Heart left ventricle (tissue), 16 donors: ENCODE measurements at regions not wholly inside any gene's neighbourhood (a gene's known extent, or its start where the extent isn't known, plus 50 kb on each side); places are given as distances from the start of the nearest gene placed in this dataset.

Experiments
- ATAC-seq, 4 donors: fragments of 200-7000 bp; cut with Tn5 transposase; one replicate each; pipeline ENCODE4 v1.9.1; 2020 to 2022; ENCODE audit warnings: moderate library complexity in 4 of 4, mild to moderate bottlenecking in 3 of 4, moderate number of reproducible peaks in 1 of 4
- DNase-seq, 5 donors: peaks; one replicate each; pipeline ENCODE4 v3.0.0-alpha.2; 2020
- H3K27ac ChIP-seq, 12 donors: fragments of 200-600 bp; sonication (generic) in 4 of 12; one replicate each; pipeline versions ENCODE4 v1.5.0 to v1.8.0; 2016 to 2022; ENCODE audit warnings: mild to moderate bottlenecking in 2 of 12
- H3K27me3 ChIP-seq, 9 donors: fragments of 200-600 bp; sonication (generic) in 2 of 9; one replicate each; pipeline versions ENCODE4 v1.5.1 to v1.8.0; 2016 to 2022; ENCODE audit warnings: mild to moderate bottlenecking in 3 of 9
- H3K36me3 ChIP-seq, 9 donors: fragments of 200-600 bp; sonication (generic) in 2 of 9; one replicate each; pipeline versions ENCODE4 v1.5.0 to v1.8.0; 2018 to 2022; ENCODE audit warnings: mild to moderate bottlenecking in 2 of 9
- H3K4me1 ChIP-seq, 12 donors: fragments of 200-600 bp; sonication (generic) in 4 of 12; one replicate each; pipeline versions ENCODE4 v1.5.0 to v1.8.0; 2016 to 2022; ENCODE audit warnings: mild to moderate bottlenecking in 3 of 12
- H3K4me3 ChIP-seq, 12 donors: fragments of 200-600 bp; sonication (generic) in 4 of 12; one replicate each; pipeline versions ENCODE4 v1.5.0 to v1.8.0; 2017 to 2022; ENCODE audit warnings: mild to moderate bottlenecking in 9 of 12, moderate library complexity in 4 of 12
- H3K9me3 ChIP-seq, 12 donors: fragments of 200-600 bp; sonication (generic) in 4 of 12; one replicate each; pipeline versions ENCODE4 v1.5.0 to v1.8.0; 2016 to 2022; ENCODE audit warnings: mild to moderate bottlenecking in 1 of 12
- POLR2A ChIP-seq, 2 donors: fragments of 450-650 bp; IDR thresholded peaks; one replicate each; pipeline ENCODE4 v1.6.1; 2017; ENCODE audit warnings: antibody characterized with exemption in 2 of 2, mild to moderate bottlenecking in 2 of 2, moderate library complexity in 2 of 2
- WGBS, 4 donors: extraction: QIAGEN DNeasy Blood & Tissue Kit in 2 of 4; methylation state at CpG; one replicate each; pipeline versions ENCODE4 v1.1.5 to v1.1.7; 2013 to 2018; 5-methylcytosine and 5-hydroxymethylcytosine counted together
- intact Hi-C, 10 donors: fragments of 100-400 bp; cut with DNase I; formaldehyde crosslinking; loops; one replicate each; pipeline versions ENCODE4 v1.11.1 to v1.14.2; 2022
- TF ChIP-seq, protein P1 (sequence below), 12 donors: fragments of 200-600 bp; sonication (generic) in 4 of 12; IDR thresholded peaks; one replicate each; pipeline versions ENCODE4 v1.5.0 to v1.8.0; 2018 to 2022; ENCODE audit warnings: antibody characterized with exemption in 12 of 12, mild to moderate bottlenecking in 5 of 12
- donor health status: ischemic (EF 13 %, LVEDD 7.1; RV severe dilation, severe dysfunction).
- donor health status: healthy with polysubstance abuse.
- donor health status: DM: no; HTN: yes; CAD: no.
- donor health status: DM: no; HTN: no; CAD: no.
- donor health status: ischemic (EF 25% LVEDD 6.9; RV normal size, moderate dysfunction).
- donor health status: ischemic (EF 25% LVEDD 5.7; RV mildly dilated, moderate dysfunction).
- donor health status: healthy.
- donor health status: DM: yes; HTN: yes; CAD: no.
- donor health status: ischemic (EF 35%, LVEDD 5.7; RV mildly dilated, moderate dysfunction).
- donor health status: nonischemic (EF 11% LVEDD 7.7; RV severe dilation, severe dysfunction).
- donor health status: DM: yes; HTN: yes; CAD: no.
- donor health status: PGD.
- donor health status: ischemic (EF 29% LVEDD 5.4; RV normal size, mild dysfunction).
- donor health status: nonischemic (EF 23%, LVEDD 6.1; RV moderate dilation, normal function).

DNA sequence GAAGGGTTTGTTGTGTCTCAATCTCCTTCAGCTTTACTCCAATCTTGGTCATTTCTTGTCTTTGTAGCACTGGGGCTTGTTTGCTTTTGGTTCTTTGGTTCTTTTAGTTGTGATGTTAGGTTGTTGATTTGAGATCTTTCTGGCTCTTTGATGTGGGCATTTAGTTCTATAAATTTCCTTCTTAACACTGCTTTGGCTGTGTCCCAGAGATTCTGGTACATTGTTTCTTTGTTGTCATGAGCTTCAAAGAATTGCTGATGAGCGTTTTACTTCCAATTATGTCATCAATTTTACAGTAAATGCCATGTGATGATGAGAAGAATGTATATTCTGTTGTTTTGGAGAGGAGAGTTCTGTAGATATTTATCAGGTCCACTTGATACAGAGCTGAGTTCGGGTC, 353.3 kb downstream of the MAN2A1 start:
- Histone ChIP-seq H3K4me3 (no peak overlapping the region), H3K36me3 (no peaks in the 10 kb centered on the region), H3K4me1 (no peaks in the 10 kb centered on the region), H3K27ac (no peak overlapping the region), H3K27me3 (peaks cover 0 to 7% (median 0%) of the 10 kb centered on the region in 9 donors), H3K9me3 (peaks cover 0 to 18% (median 3%) of the 10 kb centered on the region in 12 donors)
- TF ChIP-seq, protein P1, sequence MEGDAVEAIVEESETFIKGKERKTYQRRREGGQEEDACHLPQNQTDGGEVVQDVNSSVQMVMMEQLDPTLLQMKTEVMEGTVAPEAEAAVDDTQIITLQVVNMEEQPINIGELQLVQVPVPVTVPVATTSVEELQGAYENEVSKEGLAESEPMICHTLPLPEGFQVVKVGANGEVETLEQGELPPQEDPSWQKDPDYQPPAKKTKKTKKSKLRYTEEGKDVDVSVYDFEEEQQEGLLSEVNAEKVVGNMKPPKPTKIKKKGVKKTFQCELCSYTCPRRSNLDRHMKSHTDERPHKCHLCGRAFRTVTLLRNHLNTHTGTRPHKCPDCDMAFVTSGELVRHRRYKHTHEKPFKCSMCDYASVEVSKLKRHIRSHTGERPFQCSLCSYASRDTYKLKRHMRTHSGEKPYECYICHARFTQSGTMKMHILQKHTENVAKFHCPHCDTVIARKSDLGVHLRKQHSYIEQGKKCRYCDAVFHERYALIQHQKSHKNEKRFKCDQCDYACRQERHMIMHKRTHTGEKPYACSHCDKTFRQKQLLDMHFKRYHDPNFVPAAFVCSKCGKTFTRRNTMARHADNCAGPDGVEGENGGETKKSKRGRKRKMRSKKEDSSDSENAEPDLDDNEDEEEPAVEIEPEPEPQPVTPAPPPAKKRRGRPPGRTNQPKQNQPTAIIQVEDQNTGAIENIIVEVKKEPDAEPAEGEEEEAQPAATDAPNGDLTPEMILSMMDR (IDR thresholded peaks at IDR 0.05): no peak
- no peak for TF ChIP-seq POLR2A (IDR thresholded peaks at IDR 0.05)
- intact Hi-C loops: no loop called here
- ATAC-seq (no peak), DNase-seq (no peak)
- WGBS, 4 donors: 73 to 81% (median 74%) methylated on average over 2 of the region's 2 CpGs

DNA sequence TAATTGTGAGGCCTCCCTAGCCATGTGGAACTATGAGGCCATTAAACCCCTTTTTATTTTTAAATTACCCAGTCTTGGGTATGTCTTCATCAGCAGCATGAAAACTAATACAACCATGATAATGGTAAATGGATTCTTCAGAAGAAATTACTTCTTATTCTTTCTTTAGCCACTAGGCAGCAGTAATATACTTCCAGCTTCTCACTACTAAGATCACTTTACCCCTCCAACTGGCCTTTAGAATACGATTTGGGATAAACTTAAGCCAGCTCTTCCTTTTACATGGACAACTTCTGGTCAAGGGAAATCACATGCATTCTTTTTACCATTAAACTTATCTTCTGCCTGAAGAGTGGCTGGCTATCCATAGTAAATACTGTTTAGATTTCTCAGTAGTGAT, 355.4 kb downstream of the MAN2A1 start:
- Histone ChIP-seq H3K4me1 (no peaks in the 10 kb centered on the region), H3K4me3 (no peak overlapping the region), H3K9me3 (peaks cover 0 to 18% (median 3%) of the 10 kb centered on the region in 12 donors), H3K36me3 (no peaks in the 10 kb centered on the region), H3K27ac (no peak overlapping the region), H3K27me3 (peaks cover 0 to 7% (median 0%) of the 10 kb centered on the region in 9 donors)
- no peak for ATAC-seq
- intact Hi-C loops: no loop called here
- no peak for DNase-seq
- WGBS, 4 donors: 27 to 51% (median 30%) methylated on average over 1 of the region's 1 CpG
- no peak for TF ChIP-seq POLR2A (IDR thresholded peaks at IDR 0.05)
- TF ChIP-seq, protein P1 (IDR thresholded peaks at IDR 0.05): peak in 1 of 12 donors; percentile 9

DNA sequence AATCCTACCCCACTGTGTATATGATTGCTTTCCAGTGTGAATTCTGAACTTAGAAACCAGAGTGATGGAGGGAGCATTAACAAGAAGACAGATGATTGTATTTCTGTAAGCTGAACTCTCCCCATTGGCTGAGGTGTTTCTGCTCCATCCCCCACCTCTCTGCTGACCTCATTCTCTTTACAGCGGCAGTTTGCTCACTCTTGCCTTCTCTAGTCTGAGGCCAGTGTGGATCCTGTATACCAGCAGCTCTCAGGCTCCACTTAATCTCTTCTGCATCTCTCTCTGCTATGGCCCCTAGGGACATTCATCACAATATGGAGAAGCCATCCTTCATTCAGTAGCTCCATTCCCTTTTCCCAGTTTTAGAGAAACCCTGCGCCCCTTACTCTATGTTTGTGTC, 358.8 kb downstream of the MAN2A1 start:
- intact Hi-C loops: no loop called here
- Histone ChIP-seq H3K4me1 (peaks cover 0 to 4% (median 0%) of the 10 kb centered on the region in 12 donors), H3K4me3 (no peak overlapping the region), H3K36me3 (no peaks in the 10 kb centered on the region), H3K27me3 (peaks cover 0 to 7% (median 0%) of the 10 kb centered on the region in 9 donors), H3K27ac (no peak overlapping the region), H3K9me3 (peaks cover 0 to 5% (median 0%) of the 10 kb centered on the region in 12 donors)
- ATAC-seq: no peak
- WGBS, 4 donors: 67 to 72% (median 69%) methylated on average over 2 of the region's 2 CpGs
- TF ChIP-seq POLR2A (IDR thresholded peaks at IDR 0.05): no peak
- TF ChIP-seq, protein P1 (IDR thresholded peaks at IDR 0.05): no peak
- DNase-seq: no peak

DNA sequence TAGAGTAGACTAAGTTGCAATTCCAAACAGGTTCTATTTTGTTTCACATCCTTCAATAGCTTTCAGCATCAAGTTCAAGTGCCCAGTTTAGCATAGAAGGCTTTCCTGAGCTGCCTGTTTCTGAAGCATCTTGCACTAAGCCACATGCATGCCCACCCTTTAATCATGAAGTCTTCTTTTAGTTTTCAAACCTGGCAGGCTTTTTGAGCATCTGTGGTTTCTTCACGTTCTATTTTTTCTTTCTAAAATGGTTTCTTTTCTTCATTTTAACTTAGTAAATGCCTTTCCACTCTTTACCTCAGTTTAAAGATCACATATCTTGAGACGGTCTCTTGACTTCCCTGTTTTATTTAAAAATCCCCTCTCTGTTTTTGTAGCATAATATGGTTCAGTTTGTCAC, 360.1 kb downstream of the MAN2A1 start:
- no peak for DNase-seq
- 74 to 86% (median 82%) methylated on average over 2 of the region's 2 CpGs for WGBS, 4 donors
- Histone ChIP-seq H3K4me1 (peaks cover 0 to 16% (median 0%) of the 10 kb centered on the region in 12 donors), H3K4me3 (no peak overlapping the region), H3K27ac (no peak overlapping the region), H3K27me3 (peaks cover 0 to 7% (median 0%) of the 10 kb centered on the region in 9 donors), H3K9me3 (no peaks in the 10 kb centered on the region), H3K36me3 (no peaks in the 10 kb centered on the region)
- ATAC-seq: no peak
- intact Hi-C loops: no loop called here
- TF ChIP-seq, protein P1 (IDR thresholded peaks at IDR 0.05): no peak
- TF ChIP-seq POLR2A (IDR thresholded peaks at IDR 0.05): no peak
